Effector memory CD4-positive, alpha-beta T cell (primary cell): ENCODE measurements at regions not wholly inside any gene's neighbourhood (a gene's known extent, or its start where the extent isn't known, plus 50 kb on each side); places are given as distances from the start of the nearest gene placed in this dataset.
A peak's percentile ranks its signal among the peaks of the same experiment; 100 is the strongest.
"Not testable (repeated sequence)": the region's sequence is repeated elsewhere in the genome, so short reads cannot be mapped to it uniquely, and the experiment has no call there.

Experiments
- DNase-seq, 3 donors: peaks; one replicate each; pipeline ENCODE4 v3.0.0-alpha.2; 2020
- H3K27ac ChIP-seq: 2 replicates; pipeline ENCODE4 v1.7.0; 2013; ENCODE audit warnings: mild to moderate bottlenecking, low read length, moderate library complexity; ENCODE audit not compliant: insufficient read depth, poor library complexity, severe bottlenecking
- H3K27me3 ChIP-seq: replicated peaks from 2 replicates; pipeline ENCODE4 v1.7.0; 2013; ENCODE audit warnings: mild to moderate bottlenecking, low read length; ENCODE audit not compliant: insufficient read depth, control insufficient read depth, poor library complexity, severe bottlenecking
- H3K36me3 ChIP-seq: 2 replicates; pipeline ENCODE4 v1.7.0; 2013; ENCODE audit warnings: mild to moderate bottlenecking, low read length, moderate library complexity; ENCODE audit not compliant: control insufficient read depth, insufficient read depth
- H3K4me1 ChIP-seq: 2 replicates; pipeline ENCODE4 v1.7.0; 2013; ENCODE audit warnings: low read length, mild to moderate bottlenecking; ENCODE audit not compliant: control insufficient read depth, insufficient read depth, poor library complexity, severe bottlenecking
- H3K4me3 ChIP-seq: 2 replicates; pipeline ENCODE4 v1.7.0; 2013; ENCODE audit warnings: low read length, low read depth, mild to moderate bottlenecking; ENCODE audit not compliant: insufficient read depth, poor library complexity, severe bottlenecking
- H3K9me3 ChIP-seq: 2 replicates; pipeline ENCODE4 v1.7.0; 2013; ENCODE audit warnings: mild to moderate bottlenecking, low read length, moderate library complexity; ENCODE audit not compliant: control insufficient read depth

DNA sequence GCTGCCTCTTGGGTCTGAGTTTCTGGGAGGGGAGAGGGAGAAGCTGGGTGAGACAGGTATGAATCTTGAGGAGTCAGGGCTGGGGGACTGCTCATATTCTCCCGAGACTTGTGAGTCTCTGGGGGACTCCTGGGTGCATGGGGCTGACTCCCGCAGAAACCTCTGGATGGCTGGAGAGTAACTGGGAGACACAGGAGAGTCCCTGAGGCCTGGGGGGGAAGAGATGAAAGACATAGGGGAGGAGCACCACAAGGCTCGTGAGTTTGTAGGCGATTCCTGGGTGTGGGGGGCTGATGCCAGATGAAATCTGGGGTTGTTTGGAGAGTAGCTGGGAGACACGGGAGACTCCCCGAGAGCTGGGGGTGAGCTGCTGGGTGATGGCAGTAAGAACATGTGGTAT lies 120.4 kb upstream of the ANKRD30BL start:
- not testable (repeated sequence) for H3K4me1 ChIP-seq, H3K36me3 ChIP-seq, DNase-seq, H3K27me3 ChIP-seq, H3K27ac ChIP-seq, H3K9me3 ChIP-seq, H3K4me3 ChIP-seq

- no peaks in the 10 kb centered on the region for H3K27me3 ChIP-seq
- H3K9me3 ChIP-seq: no peaks in the 10 kb centered on the region
- H3K36me3 ChIP-seq: no peaks in the 10 kb centered on the region
- H3K4me1 ChIP-seq: no peaks in the 10 kb centered on the region
- no peak overlapping the region for H3K4me3 ChIP-seq
- H3K27ac ChIP-seq: no peak overlapping the region
- DNase-seq: no peak
These were observed 121.2 kb upstream of the ANKRD30BL start for GRCh38 chr2:132282911-132283310.

DNA sequence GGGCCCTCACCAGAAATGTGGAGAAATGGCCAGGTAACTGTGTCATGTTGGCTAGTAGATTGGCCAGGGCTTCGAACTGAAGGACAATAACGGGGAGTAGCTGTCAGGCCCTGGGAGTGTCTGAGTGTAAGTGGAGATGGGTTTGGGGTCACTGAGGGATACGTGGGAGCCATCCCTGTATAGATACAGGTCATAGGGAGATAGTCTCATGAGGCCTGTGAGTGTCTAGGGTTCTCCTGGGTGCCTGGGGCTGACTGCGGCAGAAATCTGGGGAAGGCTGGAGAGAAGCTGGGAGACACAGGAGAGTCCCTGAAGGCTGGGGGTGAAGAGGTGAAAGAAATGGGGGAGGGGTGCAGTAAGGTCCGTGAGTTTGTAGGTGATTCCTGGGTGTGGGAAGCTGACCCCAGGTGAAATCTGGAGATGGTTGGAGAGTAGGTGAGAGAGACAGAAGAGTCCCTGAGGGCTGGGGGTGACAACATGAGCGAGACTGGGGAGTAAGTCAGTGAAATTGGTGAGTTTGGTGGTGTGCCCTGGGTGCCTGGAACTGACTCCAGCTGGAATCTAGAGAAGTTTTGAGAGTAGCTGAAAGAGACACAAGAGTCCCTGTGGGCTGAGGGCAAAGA lies 124.6 kb upstream of the ANKRD30BL start:
- H3K9me3 ChIP-seq, H3K36me3 ChIP-seq, H3K4me1 ChIP-seq, H3K4me3 ChIP-seq, H3K27me3 ChIP-seq, DNase-seq, H3K27ac ChIP-seq: not testable (repeated sequence)

DNA sequence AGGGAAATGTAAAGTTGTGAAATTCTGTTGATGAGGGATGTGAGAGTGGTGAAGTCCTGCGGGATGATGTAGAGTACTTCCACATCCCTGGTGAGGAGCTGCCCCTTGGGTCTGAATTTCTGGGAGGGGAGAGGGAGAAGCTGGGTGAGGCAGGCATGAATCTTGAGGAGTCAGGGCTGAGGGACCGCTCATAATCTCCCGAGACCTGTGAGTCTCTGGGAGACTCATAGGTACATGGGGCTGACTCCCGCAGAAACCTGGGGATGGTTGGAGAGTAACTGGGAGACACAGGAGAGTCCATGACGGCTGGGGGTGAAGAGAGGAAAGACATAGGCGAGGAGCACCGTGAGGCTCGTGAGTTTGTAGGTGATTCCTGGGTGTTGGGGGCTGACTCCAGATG lies 126.2 kb upstream of the ANKRD30BL start:
- not testable (repeated sequence) for H3K27me3 ChIP-seq
- peak in 1 of 3 donors; percentile 26 for DNase-seq

GRCh38 chr2:132289138-132289537 lies 127.4 kb upstream of the ANKRD30BL start:
- H3K4me1 ChIP-seq, DNase-seq, H3K36me3 ChIP-seq, H3K27ac ChIP-seq, H3K27me3 ChIP-seq, H3K9me3 ChIP-seq, H3K4me3 ChIP-seq: not testable (repeated sequence)

More for the DNA sequence above, 126.2 kb upstream of the ANKRD30BL start:
- not testable (repeated sequence) for H3K4me3 ChIP-seq, H3K4me1 ChIP-seq, H3K27ac ChIP-seq, H3K36me3 ChIP-seq, H3K9me3 ChIP-seq

GRCh38 chr2:132289812-132290211 lies 126.8 kb upstream of the GPR39 start:
- H3K36me3 ChIP-seq, H3K4me3 ChIP-seq, H3K27ac ChIP-seq, DNase-seq, H3K9me3 ChIP-seq, H3K4me1 ChIP-seq, H3K27me3 ChIP-seq: not testable (repeated sequence)

DNA sequence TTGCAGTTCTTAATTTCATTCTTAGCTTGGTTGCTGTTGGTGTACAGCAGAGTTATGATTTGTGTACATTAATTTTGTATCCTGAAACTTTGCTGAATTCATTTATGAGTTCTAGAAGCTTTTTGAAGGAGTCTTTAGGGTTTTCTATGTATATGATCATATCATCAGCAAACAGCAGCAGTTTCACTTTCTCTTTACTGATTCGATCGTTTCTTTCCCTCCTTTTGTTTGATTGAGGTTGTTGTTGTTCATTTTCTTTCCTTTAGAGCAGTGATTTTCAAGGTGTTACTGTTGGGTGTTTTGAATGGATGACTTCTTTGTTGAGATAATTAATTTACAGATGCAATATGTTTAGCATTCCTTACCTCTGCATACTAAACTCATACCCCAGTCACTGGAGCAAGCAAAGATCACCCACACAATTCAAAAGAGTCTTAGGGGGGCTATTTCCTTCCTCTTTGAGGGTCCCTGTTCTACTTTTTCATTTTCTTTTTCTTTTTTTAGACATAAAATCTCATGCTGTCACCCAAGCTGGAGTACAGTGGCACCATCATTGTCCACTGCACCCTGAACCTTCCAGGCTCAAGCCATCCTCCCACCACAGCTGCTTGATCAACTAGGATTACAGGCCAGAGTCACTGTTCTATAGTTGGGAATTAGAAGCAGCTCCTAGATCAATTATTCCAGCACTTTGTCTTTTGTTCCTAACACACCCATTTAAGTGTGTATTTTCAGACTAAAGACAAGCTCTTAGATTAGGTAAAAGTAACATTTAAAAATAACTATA lies 115.8 kb upstream of the GPR39 start:
- H3K36me3 ChIP-seq, H3K4me1 ChIP-seq, H3K9me3 ChIP-seq, DNase-seq, H3K27ac ChIP-seq, H3K27me3 ChIP-seq, H3K4me3 ChIP-seq: not testable (repeated sequence)

- not testable (repeated sequence) for H3K9me3 ChIP-seq, H3K4me3 ChIP-seq, DNase-seq, H3K27me3 ChIP-seq, H3K27ac ChIP-seq, H3K4me1 ChIP-seq, H3K36me3 ChIP-seq
These were observed 111.8 kb upstream of the GPR39 start for GRCh38 chr2:132304661-132305380.

- DNase-seq, H3K9me3 ChIP-seq, H3K36me3 ChIP-seq, H3K4me3 ChIP-seq, H3K27me3 ChIP-seq, H3K27ac ChIP-seq, H3K4me1 ChIP-seq: not testable (repeated sequence)
These were observed 108.9 kb upstream of the GPR39 start for GRCh38 chr2:132307613-132308198.

- H3K36me3 ChIP-seq, H3K4me1 ChIP-seq, H3K4me3 ChIP-seq, DNase-seq, H3K27me3 ChIP-seq, H3K27ac ChIP-seq, H3K9me3 ChIP-seq: not testable (repeated sequence)
These were observed 107.4 kb upstream of the GPR39 start for GRCh38 chr2:132309203-132309602.
